ENCODE measurements at regions not wholly inside any gene's neighbourhood (a gene's known extent, or its start where the extent isn't known, plus 50 kb on each side); places are given as distances from the start of the nearest gene placed in this dataset.

GRCh38 chr14:40847480-40847879 is 759.2 kb upstream of the LRFN5 start:
- TF ChIP-seq CTCF (IDR thresholded peaks at IDR 0.05; ENCODE audit: low read depth, low read length): no peak
- no peak for DNase-seq (ENCODE audit: low read depth in 2 of 2)
- no peak overlapping the region for H3K4me3 ChIP-seq (replicated peaks in 1 of 2; ENCODE audit: low read depth in 2 of 2, low read length in 2 of 2)

- H3K4me3 ChIP-seq (replicated peaks in 1 of 2; ENCODE audit: low read depth in 2 of 2, low read length in 2 of 2): no peak overlapping the region
- no peak for DNase-seq (ENCODE audit: low read depth in 2 of 2)
- no peak for TF ChIP-seq CTCF (IDR thresholded peaks at IDR 0.05; ENCODE audit: low read depth, low read length)
Measured at GRCh38 chr14:40842816-40843215, 763.9 kb upstream of the LRFN5 start.

- no peak for DNase-seq (ENCODE audit: low read depth in 2 of 2)
- H3K4me3 ChIP-seq (replicated peaks in 1 of 2; ENCODE audit: low read depth in 2 of 2, low read length in 2 of 2): no peak overlapping the region
- no peak for TF ChIP-seq CTCF (IDR thresholded peaks at IDR 0.05; ENCODE audit: low read depth, low read length)
Measured at GRCh38 chr14:40841886-40842285, 764.8 kb upstream of the LRFN5 start.

GRCh38 chr14:40838601-40839000 is 768.1 kb upstream of the LRFN5 start:
- no peak overlapping the region for H3K4me3 ChIP-seq (replicated peaks in 1 of 2; ENCODE audit: low read depth in 2 of 2, low read length in 2 of 2)
- no peak for DNase-seq (ENCODE audit: low read depth in 2 of 2)
- TF ChIP-seq CTCF (IDR thresholded peaks at IDR 0.05; ENCODE audit: low read depth, low read length): no peak

- TF ChIP-seq CTCF (IDR thresholded peaks at IDR 0.05; ENCODE audit: low read depth, low read length): no peak
- DNase-seq (ENCODE audit: low read depth in 2 of 2): no peak
- H3K4me3 ChIP-seq (replicated peaks in 1 of 2; ENCODE audit: low read depth in 2 of 2, low read length in 2 of 2): no peak overlapping the region
Measured at GRCh38 chr14:40806471-40806870, 800.2 kb upstream of the LRFN5 start.

- no peak overlapping the region for H3K4me3 ChIP-seq (replicated peaks in 1 of 2; ENCODE audit: low read depth in 2 of 2, low read length in 2 of 2)
- TF ChIP-seq CTCF (IDR thresholded peaks at IDR 0.05; ENCODE audit: low read depth, low read length): no peak
- DNase-seq (ENCODE audit: low read depth in 2 of 2): no peak
Measured at GRCh38 chr14:40796168-40796567, 810.5 kb upstream of the LRFN5 start.

- H3K4me3 ChIP-seq (replicated peaks in 1 of 2; ENCODE audit: low read depth in 2 of 2, low read length in 2 of 2): no peak overlapping the region
- no peak for DNase-seq (ENCODE audit: low read depth in 2 of 2)
- TF ChIP-seq CTCF (IDR thresholded peaks at IDR 0.05; ENCODE audit: low read depth, low read length): no peak
Measured at GRCh38 chr14:40784860-40785259, 821.8 kb upstream of the LRFN5 start.

All from cardiac fibroblast (primary cell).